Kidney tubule cell (primary cell): ENCODE measurements at regions not wholly inside any gene's neighbourhood (a gene's known extent, or its start where the extent isn't known, plus 50 kb on each side); places are given as distances from the start of the nearest gene placed in this dataset.
"Not testable (repeated sequence)": the region's sequence is repeated elsewhere in the genome, so short reads cannot be mapped to it uniquely, and the experiment has no call there.

Source experiments
- DNase-seq: peaks from one replicate; pipeline ENCODE4 v3.0.0-alpha.2; 2018; ENCODE audit warnings: low spot score

DNA sequence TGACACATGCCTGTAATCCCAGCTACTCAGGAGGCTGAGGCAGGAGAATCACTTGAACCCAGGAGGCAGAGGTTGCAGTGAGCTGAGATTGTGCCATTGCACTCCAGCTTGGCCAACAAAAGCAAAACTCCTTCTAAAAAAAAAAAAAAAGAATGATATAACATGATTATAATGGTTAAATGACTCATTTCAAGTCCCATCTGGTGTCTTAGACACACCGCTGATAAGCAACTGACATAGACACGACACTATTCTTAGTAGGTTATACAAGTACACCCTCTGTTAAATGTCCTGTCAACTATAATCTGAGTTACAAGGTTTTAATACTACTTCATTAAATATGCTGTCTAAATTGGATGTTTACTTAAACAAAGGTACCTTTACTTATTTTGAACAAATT is 405.3 kb upstream of the CLINT1 start:
- no peak for DNase-seq

DNA sequence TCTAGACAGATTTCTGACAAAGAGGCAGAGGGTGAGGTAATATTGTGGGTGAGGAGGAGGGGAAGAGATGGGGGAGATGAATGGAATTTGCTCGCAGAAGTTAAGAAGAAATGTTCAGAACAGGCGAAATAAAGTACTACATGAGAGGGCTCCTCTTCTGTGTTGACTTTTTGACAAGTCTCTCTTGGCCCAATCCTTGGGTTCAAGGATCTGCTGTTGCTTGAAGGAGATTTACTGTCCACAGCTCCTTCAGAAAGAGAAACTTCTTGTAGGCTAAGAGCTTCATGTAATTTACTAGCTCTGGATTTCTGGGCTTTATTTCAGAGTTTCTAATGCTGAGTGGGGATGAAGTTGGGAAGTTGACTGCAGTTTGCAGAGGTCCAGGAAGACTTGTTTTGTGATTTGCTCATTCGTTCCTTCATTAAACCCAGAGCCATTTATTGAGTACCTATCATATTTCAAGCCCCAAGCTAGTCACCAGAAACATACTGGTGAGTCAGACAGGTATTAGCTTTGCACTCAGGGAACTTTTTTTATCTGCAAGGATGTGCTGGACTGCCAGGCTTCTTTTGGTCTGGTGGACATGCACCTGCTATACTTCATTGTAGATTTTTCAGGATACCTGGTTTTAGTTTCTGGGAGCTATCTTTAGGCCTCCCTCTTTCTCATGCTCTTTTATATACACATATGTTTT is 402.9 kb upstream of the CLINT1 start:
- DNase-seq, result no peak

DNA sequence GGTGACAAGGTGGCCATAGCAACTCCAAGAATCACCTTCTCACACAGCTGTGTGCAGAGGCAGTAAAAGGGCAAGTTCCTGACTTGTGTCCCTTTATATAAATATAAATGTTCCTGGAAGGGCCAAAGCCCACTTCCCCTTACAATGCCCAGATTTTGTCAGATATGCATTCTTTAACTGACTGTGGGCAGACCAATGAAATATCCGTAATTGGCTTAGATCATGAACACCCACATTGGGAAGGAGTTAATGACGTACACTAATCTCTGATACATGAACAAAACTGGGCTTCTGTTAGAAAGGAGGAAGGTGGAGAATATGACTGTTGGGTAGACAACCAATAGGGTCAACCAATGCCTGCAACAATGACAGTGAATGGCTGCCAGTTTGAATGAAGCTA is 397.2 kb upstream of the CLINT1 start:
- no peak for DNase-seq

DNA sequence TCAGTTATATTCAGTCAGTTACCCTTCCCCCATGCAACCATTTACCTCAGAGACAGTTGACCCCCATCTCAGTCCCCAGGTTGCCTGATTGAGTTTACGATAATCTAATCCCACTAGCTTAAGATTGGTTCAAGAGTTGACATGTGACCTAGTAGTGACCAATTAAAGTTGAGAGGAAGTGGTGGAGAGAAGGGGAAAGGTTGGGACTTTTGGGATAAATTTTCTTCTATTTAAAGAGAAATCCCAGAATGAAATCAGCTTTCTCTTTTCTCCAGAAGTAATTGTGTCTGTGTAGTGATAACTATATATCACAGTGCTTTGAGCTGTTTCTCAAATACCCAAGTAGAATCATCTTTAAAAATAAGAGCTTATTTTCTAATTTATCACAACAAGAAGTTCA is 396.7 kb upstream of the CLINT1 start:
- DNase-seq, result no peak

DNA sequence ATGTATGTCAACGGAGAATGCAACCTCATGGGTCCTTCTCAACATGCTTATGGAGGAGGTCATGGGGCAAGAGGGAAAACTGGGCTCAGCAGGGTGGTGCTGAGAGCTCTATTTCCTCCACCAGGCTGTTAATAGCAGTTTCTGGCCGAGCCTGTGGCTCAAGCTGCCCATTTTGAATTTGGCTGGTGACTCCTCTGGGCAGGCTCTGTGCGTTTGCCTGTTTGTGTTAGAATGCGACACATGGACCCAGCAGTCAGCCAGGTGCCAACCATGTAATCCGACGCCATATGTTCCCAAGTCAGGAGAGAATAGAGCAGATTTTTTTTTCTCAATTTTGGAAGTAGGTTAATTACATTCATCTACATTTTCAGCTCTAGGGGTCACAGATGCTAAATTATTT is 387.7 kb upstream of the CLINT1 start:
- DNase-seq, result no peak

DNA sequence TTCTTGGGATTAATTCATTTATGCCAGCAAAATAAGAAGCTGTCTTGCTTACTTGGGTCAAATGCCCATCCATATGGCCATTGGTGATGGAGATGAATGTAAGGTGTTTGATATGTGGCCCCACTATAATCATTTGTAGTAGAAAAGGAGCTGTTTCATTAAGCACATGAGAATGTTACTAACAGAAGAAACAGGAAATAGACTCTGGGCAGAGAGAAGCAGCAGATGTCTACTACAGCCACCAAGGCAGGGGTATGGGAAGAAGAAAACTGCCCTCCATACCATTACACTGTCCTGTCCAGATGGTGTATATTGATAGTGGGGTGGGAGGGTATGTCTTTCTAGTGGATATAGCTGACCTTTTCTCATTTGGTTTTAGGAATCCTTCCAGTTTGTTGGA is 386.6 kb upstream of the CLINT1 start:
- no peak for DNase-seq

DNA sequence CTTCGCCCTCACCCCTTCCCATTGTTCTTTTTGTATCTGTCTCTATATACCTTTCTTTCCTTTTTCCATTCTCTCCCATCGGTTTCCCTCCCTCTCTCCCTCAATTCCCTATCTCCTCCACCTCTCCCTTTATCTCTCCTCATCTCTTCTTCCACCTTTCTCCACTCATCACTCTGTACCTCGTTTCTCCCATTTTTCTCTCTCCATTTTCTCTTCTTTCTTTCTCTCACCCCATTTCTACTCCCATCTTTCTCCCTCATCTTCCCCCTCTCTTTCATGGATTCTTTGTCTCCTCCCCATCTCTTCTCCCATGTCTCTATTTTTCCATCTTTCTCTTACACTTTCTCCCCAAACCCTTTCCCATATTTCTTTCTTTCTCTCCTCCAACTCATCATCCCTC is 385.9 kb upstream of the CLINT1 start:
- DNase-seq, result no peak

DNA sequence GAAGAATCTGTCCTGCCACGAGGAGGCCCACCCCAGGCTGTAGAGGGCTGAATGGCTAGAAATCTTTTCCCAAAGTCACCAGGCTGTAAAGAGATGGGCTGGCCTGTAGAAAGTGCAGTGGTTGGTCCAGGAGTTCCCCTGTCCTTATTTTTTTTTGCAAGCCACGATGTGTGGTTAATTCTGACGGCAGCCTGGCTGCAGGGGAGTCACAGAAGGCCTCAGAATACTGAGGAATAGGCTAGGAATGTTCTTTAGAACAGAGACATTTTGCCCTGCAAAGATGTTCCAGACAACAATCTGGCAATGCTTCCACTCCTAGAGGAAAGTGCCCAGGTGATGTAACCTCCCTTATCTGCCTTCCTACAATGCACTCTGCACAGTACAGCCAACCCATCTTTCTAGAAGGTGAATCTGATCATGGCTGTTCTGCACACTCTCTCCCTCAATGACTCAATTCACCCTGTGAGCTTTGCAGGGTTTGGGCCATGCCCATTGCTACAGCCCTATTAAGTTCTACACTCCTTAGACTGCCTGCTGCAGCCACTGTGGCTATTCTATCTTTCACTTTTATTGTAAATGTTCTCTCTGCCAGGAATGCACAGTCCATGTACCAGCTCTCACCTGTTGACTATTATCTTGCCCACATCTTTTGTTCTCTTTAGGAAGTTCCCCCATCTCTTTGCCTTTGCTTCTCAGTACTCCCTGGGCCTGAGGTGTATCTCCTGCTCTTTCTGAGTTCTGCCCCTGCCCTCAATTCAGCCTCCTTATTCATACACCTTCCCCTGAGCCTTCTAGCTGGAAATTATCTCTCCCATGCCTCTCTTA is 377.8 kb upstream of the CLINT1 start:
- no peak for DNase-seq

DNA sequence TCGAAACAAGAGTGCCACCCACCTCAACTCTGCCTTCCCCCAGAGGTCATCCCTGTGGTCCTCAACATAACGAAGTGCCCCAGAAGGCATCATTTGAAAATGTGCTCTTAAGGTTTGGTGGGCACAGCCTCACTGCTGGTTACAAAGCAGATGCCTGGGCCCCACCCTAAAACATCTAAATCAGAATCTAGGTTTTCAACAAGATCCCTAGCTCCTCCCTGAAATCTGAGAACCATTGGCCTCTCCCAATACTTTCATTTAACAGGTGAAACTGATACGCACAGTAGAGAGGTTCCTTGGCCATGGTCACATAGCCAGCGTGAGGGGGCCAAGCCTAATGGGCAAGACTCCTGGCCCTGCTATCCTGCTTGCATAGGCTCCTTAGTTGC is 376.2 kb upstream of the CLINT1 start:
- no peak for DNase-seq

DNA sequence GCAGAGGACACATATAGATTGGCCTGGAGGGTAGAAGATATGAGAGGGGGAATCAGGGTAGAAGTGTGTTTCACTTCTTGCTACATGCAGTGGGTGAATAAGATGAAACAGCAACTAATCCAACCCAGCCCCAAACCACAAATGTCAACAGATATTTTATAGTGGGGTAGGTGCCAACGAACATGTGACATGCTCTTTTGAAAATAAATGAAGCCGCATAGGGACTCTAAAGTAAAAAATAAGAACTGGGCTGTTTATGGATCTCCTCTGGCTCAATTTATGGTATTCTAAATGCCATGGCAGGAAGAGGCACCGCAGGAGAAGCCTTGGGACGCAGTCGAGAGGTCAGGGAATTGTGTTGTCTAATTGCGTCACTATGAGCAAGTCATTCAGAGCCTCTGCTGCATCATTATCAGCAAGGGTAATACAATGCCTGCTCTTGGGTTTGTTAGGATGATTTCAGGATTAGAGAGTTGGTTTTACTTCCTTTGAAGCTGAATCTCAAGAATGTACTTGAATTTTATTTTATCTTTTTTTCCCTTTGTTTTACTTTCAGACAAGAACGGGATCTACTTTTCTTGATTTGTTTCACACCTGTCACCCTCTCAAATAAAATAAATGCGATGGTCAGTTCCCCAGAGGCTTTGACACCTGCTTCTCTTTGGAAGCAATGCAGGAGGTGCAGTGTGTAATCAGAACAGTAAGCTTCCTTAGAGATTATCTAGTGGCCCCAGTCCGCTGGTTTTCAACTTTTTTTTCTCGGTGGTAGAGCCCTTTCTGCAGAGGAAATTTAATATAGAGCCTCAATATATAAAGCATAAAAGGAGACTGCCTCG is 375.6 kb upstream of the CLINT1 start:
- no peak for DNase-seq

DNA sequence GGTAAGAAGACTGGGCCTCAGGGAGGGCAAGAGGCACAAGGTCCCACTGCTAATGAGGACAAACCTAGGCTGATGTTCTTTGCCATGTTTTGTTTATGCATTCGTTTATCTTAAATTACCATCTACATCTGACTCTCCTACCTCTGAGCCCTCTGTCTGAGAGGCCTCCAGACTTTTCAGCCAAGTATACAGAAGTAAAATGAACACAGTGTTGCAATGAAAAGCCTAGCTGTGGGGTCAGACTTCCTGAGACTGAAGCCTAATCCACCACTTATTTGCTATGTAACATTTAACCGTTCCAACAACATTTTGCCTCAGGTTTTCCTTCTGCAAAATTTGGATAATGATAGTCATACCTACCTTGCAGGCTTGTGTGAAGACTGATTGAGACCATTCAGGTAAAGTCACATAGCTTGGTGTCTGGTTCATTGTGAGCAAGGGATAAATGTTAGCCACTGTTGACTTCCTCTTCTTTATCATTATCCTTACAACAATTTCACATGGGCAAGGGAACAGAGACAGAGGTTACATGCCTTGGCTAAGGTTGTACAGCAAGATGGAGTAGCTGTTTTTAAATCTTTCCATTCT is 374.9 kb upstream of the CLINT1 start:
- no peak for DNase-seq

DNA sequence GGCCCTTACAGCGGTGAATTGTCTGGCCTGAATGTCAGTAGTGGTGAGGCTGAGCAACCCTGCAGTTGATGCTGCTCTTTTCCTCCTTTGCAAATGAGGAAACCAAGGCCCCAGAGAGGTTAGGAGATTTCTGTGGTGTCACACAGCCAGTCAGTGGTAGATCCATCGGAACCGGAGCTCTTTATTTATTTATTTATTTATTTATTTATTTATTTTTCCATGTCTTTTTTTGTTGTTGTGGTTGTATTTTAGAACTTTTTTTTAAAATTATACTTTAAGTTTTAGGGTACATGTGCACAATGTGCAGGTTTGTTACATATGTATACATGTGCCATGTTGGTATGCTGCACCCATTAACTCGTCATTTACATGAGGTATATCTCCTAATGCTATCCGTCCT is 368.4 kb upstream of the CLINT1 start:
- DNase-seq, result not testable (repeated sequence)

DNA sequence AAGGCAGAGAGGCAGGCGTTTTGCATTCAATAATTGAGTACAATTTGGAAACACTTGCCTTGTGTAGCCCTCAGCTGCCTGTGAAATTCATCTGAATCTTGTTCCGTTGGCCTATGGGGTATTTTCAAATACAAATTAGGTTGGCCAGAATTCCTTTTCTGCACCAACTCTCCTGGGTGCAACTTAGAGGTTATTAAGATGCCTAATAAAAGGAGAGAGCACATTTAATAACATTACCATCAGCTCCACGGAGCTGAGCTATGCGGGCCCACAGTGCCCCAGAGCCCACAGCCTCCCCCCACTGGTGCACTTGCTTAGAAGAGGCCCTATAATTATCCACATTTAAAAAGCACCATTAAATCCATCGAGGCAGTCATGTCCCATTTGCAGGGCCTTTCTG is 367.6 kb upstream of the CLINT1 start:
- DNase-seq, result no peak

DNA sequence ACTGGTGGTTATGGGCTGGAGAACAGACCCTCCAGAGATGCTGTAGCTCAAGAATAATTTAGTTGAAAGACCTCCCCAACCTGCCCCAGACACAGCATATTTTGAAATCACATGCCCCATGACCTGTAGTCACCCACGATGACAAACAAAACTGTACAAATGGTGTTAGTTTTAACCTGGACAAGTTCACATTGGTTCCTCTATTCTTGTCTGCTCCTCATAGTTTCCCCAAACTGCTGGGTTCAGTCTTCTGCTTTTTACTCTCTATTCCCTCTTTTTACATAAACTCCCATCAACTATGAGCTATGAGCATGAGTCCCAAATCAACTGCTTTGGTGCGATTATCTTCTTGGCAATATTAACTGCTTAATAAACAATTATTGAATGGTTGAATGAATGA is 365.3 kb upstream of the CLINT1 start:
- DNase-seq, result no peak

DNA sequence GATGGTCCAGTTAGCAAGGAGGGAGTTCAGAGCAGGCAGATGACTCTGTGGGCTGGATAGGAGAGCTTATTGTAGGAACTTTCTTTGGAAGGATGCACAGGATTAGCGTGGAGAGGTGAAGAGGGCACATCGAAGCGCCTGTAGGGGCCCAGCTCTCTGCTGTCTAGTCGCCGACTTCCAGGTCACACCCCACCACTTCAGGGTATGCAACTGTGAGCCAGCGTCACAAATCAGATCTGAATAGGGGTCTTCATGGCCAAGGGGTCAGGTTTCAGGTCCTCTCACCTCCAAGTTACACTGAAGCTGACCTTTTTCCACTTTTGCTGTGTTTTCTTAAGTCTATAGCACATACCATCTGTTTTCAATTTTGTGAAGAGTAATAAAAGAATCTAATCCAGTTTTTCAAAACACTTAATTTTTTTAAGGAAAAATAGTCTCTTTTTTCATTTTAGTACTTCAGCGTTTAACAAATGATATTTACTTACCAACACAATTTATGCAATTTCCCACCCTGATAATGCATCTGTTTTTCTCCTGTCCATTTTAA is 364.2 kb upstream of the CLINT1 start:
- no peak for DNase-seq

DNA sequence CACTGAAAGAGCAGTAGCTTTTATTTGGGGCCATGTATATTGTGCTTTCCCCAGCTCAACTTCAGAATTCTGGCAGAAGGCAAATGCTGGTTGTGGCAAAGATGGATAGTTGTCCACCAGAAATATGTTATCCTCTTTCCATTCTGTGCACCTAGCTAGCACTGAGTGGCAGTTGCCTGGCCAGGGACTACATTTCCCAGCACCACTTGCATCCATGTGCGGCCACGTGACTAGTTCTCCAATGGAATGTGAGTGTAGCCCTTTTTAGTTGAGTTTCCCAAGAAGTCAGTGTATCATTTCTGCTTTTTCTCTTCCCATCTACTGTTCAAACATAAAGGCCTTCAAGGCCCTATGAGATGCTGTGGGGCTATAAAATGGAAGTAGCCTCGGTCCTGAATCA is 354.0 kb upstream of the CLINT1 start:
- DNase-seq, result no peak

DNA sequence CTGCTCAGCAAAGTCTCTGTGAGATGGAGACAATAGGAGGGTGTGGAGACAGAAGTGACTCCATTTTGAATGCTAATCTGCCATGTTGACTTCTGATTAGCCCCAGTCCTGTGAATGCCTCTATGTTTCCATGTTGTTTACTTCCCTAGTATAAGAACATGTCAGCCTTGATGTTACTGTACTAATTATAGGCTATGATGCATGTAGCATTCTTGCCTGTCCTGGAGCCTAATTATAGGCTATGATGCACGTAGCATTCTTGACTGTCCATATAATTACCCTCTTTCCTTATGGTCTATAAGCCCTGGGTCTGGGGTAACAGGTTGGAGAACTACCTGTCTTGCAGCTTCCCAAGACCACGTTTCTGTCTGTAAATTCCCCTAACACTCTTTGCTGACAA is 353.3 kb upstream of the CLINT1 start:
- no peak for DNase-seq

DNA sequence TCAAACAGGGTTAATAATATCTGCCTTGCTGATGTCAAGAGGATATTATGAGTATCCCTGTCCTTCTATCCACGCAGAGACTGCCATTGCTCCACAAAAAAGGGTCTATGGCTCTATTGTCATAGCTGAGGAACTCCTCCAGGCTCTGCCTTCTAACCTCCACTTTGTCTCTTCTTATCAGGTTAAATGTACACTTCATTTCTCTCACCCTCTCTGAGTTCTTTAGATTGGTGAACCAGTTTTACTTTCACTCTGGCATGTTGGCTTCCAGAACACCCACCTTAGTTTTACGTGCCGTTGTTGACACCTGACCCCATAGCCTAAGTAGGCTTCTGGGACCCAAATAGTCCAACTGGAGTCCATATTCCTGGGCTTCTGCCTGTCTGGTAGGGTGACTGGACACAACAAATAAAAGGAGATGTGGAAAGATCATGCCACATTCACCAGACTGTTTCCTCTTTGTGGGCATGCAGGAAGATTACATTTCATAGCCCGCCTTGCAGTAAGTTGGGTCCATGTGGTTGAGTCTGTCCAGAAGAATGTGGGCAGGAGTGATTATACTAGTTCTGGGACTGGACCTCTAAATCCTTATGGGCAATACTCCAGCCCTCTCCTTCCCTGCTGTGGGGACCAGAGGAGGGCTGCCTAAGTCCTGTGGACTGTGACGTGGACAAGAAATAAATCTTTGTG is 350.4 kb upstream of the CLINT1 start:
- no peak for DNase-seq

DNA sequence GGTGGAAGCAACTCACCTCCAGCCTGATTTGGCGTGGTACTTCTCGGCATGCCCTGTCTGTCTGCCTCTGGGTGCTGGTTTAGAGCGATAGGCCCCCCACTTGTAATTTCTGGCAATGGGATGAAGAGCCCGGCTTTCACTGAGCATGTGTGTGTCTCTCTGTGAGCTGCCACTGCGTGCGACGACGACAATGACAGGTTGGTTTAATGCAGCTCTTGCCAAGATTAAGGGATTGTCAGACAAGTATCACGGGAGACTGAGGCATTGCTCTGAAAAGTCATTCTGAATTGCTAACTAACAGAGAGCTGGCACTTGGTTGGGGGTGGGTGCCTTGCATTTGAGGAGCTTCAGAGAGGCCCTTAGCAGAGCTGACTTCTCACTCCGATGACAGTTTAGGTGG is 348.8 kb upstream of the CLINT1 start:
- DNase-seq, result no peak

DNA sequence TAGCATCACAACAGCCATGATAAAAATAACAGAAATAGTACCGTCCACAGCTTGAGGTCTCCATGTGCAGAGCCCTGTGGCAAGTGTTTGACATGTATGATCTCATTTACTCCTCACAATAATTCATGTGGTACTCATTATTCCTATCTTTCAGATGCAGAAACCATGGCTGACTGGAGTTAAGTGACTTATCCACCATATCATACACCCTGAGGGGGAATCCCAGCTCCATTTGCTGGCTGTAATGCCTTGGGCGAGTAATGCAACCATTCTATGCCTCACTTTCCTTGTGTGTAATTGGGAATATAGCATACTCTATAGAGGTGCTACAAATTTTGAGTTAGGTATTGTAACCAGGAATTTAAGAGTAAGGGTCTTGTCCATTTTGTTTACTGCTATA is 347.0 kb upstream of the CLINT1 start:
- no peak for DNase-seq

DNA sequence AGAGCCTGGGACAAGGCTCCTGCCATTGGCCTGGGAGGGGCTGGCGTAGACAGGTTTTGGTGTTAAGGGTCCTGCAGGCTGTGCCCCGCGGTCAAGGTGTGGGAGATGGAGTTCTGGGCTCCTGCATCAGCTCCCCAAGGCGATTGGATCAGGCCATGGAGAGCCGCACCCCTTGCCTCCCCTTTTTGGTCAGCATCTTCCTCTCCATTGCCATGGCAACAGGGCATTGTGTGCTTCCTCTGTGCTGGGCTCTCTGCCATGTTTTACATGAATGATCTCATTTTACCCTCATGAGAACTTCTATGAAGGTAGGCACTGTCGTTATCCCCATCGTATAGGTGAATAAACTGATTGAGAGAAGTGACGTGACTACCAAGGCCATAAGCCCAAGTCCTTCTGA is 344.3 kb upstream of the CLINT1 start:
- no peak for DNase-seq

DNA sequence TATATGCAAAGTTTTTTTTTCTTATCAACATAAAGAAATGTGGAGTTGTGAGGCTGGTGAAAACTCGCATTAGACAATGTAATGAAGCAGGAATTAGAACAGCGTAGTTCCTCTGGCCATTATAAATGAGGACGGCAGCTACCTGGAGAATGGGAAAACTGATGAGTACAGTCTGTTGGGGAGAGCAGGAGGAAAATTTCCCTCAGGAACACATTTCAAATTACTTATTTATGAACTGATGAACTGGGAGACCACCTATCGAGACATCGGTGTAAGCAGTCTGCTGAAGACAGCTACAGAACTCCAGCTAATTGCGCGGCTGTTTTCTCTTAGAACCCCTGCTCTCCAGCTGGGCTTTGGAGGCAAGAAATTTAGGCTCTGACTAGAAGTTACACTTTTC is 343.9 kb upstream of the CLINT1 start:
- no peak for DNase-seq
